H9 (cell line): ENCODE measurements at regions not wholly inside any gene's neighbourhood (a gene's known extent, or its start where the extent isn't known, plus 50 kb on each side); places are given as distances from the start of the nearest gene placed in this dataset.

Experiments used
- DNase-seq: peaks from one replicate; pipeline ENCODE4 v3.0.0-alpha.2; 2017
- H2AFZ ChIP-seq: one replicate; pipeline ENCODE4 v1.6.1; 2013; ENCODE audit warnings: mild to moderate bottlenecking, low read length, control low read depth, moderate library complexity
- H2AK5ac ChIP-seq: 2 replicates; pipeline ENCODE4 v1.6.1; 2013; ENCODE audit warnings: low read length, control low read depth, mixed read lengths; ENCODE audit not compliant: insufficient read length
- H2BK120ac ChIP-seq: one replicate; pipeline ENCODE4 v1.6.1; 2013; ENCODE audit warnings: low read depth, mild to moderate bottlenecking, low read length, control low read depth, inconsistent platforms; ENCODE audit not compliant: poor library complexity, severe bottlenecking
- H2BK12ac ChIP-seq: 2 replicates; pipeline ENCODE4 v1.6.1; 2013; ENCODE audit warnings: low read length, control low read depth, mixed read lengths, low read depth; ENCODE audit not compliant: insufficient read length
- H2BK15ac ChIP-seq: 2 replicates; pipeline ENCODE4 v1.6.1; 2013; ENCODE audit warnings: low read depth, low read length, control low read depth
- H2BK20ac ChIP-seq: one replicate; pipeline ENCODE4 v1.6.1; 2013; ENCODE audit warnings: low read depth, mild to moderate bottlenecking, low read length, control low read depth, inconsistent platforms; ENCODE audit not compliant: poor library complexity, severe bottlenecking
- H2BK5ac ChIP-seq: 2 replicates; pipeline ENCODE4 v1.6.1; 2013; ENCODE audit warnings: low read length, control low read depth, mixed read lengths; ENCODE audit not compliant: insufficient read length
- H3K14ac ChIP-seq: 2 replicates; pipeline ENCODE4 v1.6.1; 2013; ENCODE audit warnings: low read length, control low read depth; ENCODE audit not compliant: insufficient read depth
- H3K18ac ChIP-seq: 2 replicates; pipeline ENCODE4 v1.6.1; 2013; ENCODE audit warnings: low read depth, mild to moderate bottlenecking, mixed read lengths, low read length, control low read depth; ENCODE audit not compliant: insufficient read length
- H3K23ac ChIP-seq: 2 replicates; pipeline ENCODE4 v1.6.1; 2013; ENCODE audit warnings: low read length, control low read depth, mixed read lengths, low read depth; ENCODE audit not compliant: insufficient read length
- H3K23me2 ChIP-seq: 2 replicates; pipeline ENCODE4 v1.6.1; 2013; ENCODE audit warnings: low read depth, mild to moderate bottlenecking, mixed read lengths, low read length, control low read depth; ENCODE audit not compliant: insufficient read length, poor library complexity, severe bottlenecking
- H3K27ac ChIP-seq: 2 replicates; pipeline ENCODE4 v1.5.1; 2013; ENCODE audit warnings: low read length, control low read depth, mixed read lengths, low read depth; ENCODE audit not compliant: insufficient read length
- H3K27me3 ChIP-seq: 2 replicates; pipeline ENCODE4 v1.6.1; 2013; ENCODE audit warnings: low read length, control low read depth, inconsistent platforms; ENCODE audit not compliant: insufficient read depth
- H3K4ac ChIP-seq: 2 replicates; pipeline ENCODE4 v1.6.1; 2013; ENCODE audit warnings: low read depth, mild to moderate bottlenecking, control low read depth, inconsistent platforms, low read length, moderate library complexity
- H3K4me1 ChIP-seq: 2 replicates; pipeline ENCODE4 v1.6.1; 2013; ENCODE audit warnings: low read length, control low read depth, inconsistent platforms; ENCODE audit not compliant: insufficient read depth
- H3K4me2 ChIP-seq: 2 replicates; pipeline ENCODE4 v1.6.1; 2013; ENCODE audit warnings: low read length, control low read depth, mixed read lengths; ENCODE audit not compliant: insufficient read length, insufficient read depth
- H3K56ac ChIP-seq: 2 replicates; pipeline ENCODE4 v1.6.1; 2013; ENCODE audit warnings: low read depth, mild to moderate bottlenecking, mixed read lengths, low read length, control low read depth; ENCODE audit not compliant: insufficient read length
- H3K79me1 ChIP-seq: 2 replicates; pipeline ENCODE4 v1.6.1; 2013; ENCODE audit warnings: low read depth, mild to moderate bottlenecking, moderate library complexity, low read length, control low read depth, inconsistent platforms; ENCODE audit not compliant: insufficient read depth, poor library complexity, severe bottlenecking
- H3K79me2 ChIP-seq: 2 replicates; pipeline ENCODE4 v1.6.1; 2013; ENCODE audit warnings: low read length, control low read depth, inconsistent platforms; ENCODE audit not compliant: insufficient read depth
- H3K9ac ChIP-seq: 2 replicates; pipeline ENCODE4 v1.6.1; 2013; ENCODE audit warnings: low read length, control low read depth, mixed read lengths; ENCODE audit not compliant: insufficient read length; ENCODE audit errors: extremely low read depth
- H3K9me3 ChIP-seq: one replicate; pipeline ENCODE4 v1.6.1; 2013; ENCODE audit warnings: low read depth, low read length, inconsistent platforms; ENCODE audit not compliant: control insufficient read depth
- H3T11ph ChIP-seq: one replicate; pipeline ENCODE4 v1.6.1; 2013; ENCODE audit warnings: mild to moderate bottlenecking, low read length, control low read depth, inconsistent platforms
- H4K20me1 ChIP-seq: one replicate; pipeline ENCODE4 v1.6.1; 2013; ENCODE audit not compliant: control insufficient read depth, insufficient read length, insufficient read depth
- H4K5ac ChIP-seq: 2 replicates; pipeline ENCODE4 v1.6.1; 2013; ENCODE audit warnings: low read depth, mild to moderate bottlenecking, mixed read lengths, low read length, control low read depth; ENCODE audit not compliant: insufficient read length
- H4K8ac ChIP-seq: replicated peaks from 2 replicates; pipeline ENCODE4 v1.6.1; 2013; ENCODE audit warnings: low read length, control low read depth, mixed read lengths, low read depth; ENCODE audit not compliant: insufficient read length
- H4K91ac ChIP-seq: 2 replicates; pipeline ENCODE4 v1.6.1; 2013; ENCODE audit warnings: low read depth, mild to moderate bottlenecking, moderate library complexity, mixed read lengths, low read length, control low read depth; ENCODE audit not compliant: insufficient read length
- H3K27ac Mint-ChIP-seq, 3 experiments: 2 replicates in 2 of 3; 3 replicates in 1 of 3; pipeline ENCODE4 v1.8.0; 2020 to 2021; ENCODE audit warnings: mixed read lengths in 3 of 3, mild to moderate bottlenecking in 1 of 3, moderate library complexity in 1 of 3
- H3K27me3 Mint-ChIP-seq: 2 replicates; pipeline ENCODE4 v1.8.0; 2021; ENCODE audit warnings: low read depth, mild to moderate bottlenecking, moderate library complexity, mixed read lengths
- H3K36me3 Mint-ChIP-seq, 3 experiments: 2 replicates in 2 of 3; 3 replicates in 1 of 3; pipeline ENCODE4 v1.8.0; 2020 to 2021; ENCODE audit warnings: low read depth in 3 of 3, mixed read lengths in 3 of 3; ENCODE audit not compliant: insufficient read depth in 1 of 3
- H3K4me1 Mint-ChIP-seq, 2 experiments: 2 replicates each; pipeline ENCODE4 v1.8.0; 2020; ENCODE audit warnings: mixed read lengths in 2 of 2
- H3K4me3 Mint-ChIP-seq, 2 experiments: 2 replicates in 1 of 2; 3 replicates in 1 of 2; pipeline ENCODE4 v1.8.0; 2020 to 2021; ENCODE audit warnings: mild to moderate bottlenecking in 2 of 2, mixed read lengths in 2 of 2, moderate library complexity in 1 of 2
- H3K9me3 Mint-ChIP-seq, 2 experiments: 2 replicates in 1 of 2; 3 replicates in 1 of 2; pipeline ENCODE4 v1.8.0; 2020; ENCODE audit warnings: mild to moderate bottlenecking in 2 of 2, mixed read lengths in 2 of 2, moderate library complexity in 1 of 2
- CTCF ChIP-seq: fragments of 200-600 bp; sonication (generic); conservative IDR thresholded peaks from 3 replicates; pipeline ENCODE4 v1.8.0; 2021; ENCODE audit warnings: antibody characterized with exemption, mild to moderate bottlenecking
- WGBS: extraction: QIAGEN DNeasy Blood & Tissue Kit; methylation state at CpG from one replicate; pipeline ENCODE4 v1.1.7; 2013; ENCODE audit warnings: missing lambda C conversion rate, low lambda C conversion rate, mixed read lengths; ENCODE audit not compliant: insufficient read length; ENCODE audit errors: extremely low coverage; 5-methylcytosine and 5-hydroxymethylcytosine counted together

DNA sequence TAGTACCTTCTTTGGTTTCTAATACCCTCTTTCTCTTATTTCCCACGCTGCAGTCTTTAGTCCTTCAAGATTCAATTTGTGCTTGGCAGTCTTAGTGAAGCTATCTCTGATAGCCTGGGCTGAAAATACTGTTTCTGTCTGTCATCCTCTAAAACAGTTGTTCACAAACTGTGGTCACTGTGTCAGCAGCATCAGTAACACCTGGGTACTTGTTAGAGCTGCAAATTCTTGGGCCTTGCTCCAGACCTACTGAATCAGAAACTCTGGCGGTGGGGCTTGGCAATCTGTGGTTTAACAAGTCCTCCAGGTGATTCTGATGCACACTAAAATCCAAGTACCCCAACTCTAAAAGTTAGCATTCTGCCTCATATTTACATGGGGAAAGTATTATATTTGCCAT, 217.5 kb upstream of the SEL1L start:
- no peak overlapping the region for H3K27ac ChIP-seq
- H3K9ac ChIP-seq = no peak overlapping the region
- no peak overlapping the region for H2BK15ac ChIP-seq
- TF ChIP-seq CTCF = no peak
- H3K23me2 ChIP-seq = no peaks in the 10 kb centered on the region
- H4K5ac ChIP-seq = no peak overlapping the region
- H3K4ac ChIP-seq = no peak overlapping the region
- no peaks in the 10 kb centered on the region for H3K79me1 ChIP-seq
- no peak overlapping the region for H3K4me2 ChIP-seq
- no peaks in the 10 kb centered on the region for H3K27me3 Mint-ChIP-seq
- H3K9me3 Mint-ChIP-seq = no peaks in the 10 kb centered on the region
- no peak overlapping the region for H3K23ac ChIP-seq
- no peak overlapping the region for H3K56ac ChIP-seq
- no peak overlapping the region for H2BK5ac ChIP-seq
- H3T11ph ChIP-seq = no peak overlapping the region
- no peak overlapping the region for H3K18ac ChIP-seq
- no peak for DNase-seq
- H3K79me2 ChIP-seq = no peaks in the 10 kb centered on the region
- no peaks in the 10 kb centered on the region for H3K4me1 Mint-ChIP-seq
- no peak overlapping the region for H4K91ac ChIP-seq
- H4K8ac ChIP-seq = no peak overlapping the region
- H3K36me3 Mint-ChIP-seq = no peaks in the 10 kb centered on the region
- no peak overlapping the region for H2AK5ac ChIP-seq
- no peaks in the 10 kb centered on the region for H3K4me1 ChIP-seq
- H3K27me3 ChIP-seq = no peaks in the 10 kb centered on the region
- H3K27ac Mint-ChIP-seq = no peak overlapping the region
- H4K20me1 ChIP-seq = no peaks in the 10 kb centered on the region
- H2AFZ ChIP-seq = no peak overlapping the region
- no peak overlapping the region for H3K4me3 Mint-ChIP-seq
- H3K14ac ChIP-seq = no peak overlapping the region
- WGBS = no CpG with 5 or more reads among the region's 2 CpGs
- no peak overlapping the region for H2BK12ac ChIP-seq
- H2BK120ac ChIP-seq = no peak overlapping the region
- no peak overlapping the region for H2BK20ac ChIP-seq
- no peaks in the 10 kb centered on the region for H3K9me3 ChIP-seq
